GOT3 (cell line): ENCODE measurements at regions not wholly inside any gene's neighbourhood (a gene's known extent, or its start where the extent isn't known, plus 50 kb on each side); places are given as distances from the start of the nearest gene placed in this dataset.

ENCODE experiments used
- DNase-seq: peaks from one replicate; lab custom pipeline; 2025; ENCODE audit warnings: mixed read lengths; lab: John Stamatoyannopoulos, UW

DNA sequence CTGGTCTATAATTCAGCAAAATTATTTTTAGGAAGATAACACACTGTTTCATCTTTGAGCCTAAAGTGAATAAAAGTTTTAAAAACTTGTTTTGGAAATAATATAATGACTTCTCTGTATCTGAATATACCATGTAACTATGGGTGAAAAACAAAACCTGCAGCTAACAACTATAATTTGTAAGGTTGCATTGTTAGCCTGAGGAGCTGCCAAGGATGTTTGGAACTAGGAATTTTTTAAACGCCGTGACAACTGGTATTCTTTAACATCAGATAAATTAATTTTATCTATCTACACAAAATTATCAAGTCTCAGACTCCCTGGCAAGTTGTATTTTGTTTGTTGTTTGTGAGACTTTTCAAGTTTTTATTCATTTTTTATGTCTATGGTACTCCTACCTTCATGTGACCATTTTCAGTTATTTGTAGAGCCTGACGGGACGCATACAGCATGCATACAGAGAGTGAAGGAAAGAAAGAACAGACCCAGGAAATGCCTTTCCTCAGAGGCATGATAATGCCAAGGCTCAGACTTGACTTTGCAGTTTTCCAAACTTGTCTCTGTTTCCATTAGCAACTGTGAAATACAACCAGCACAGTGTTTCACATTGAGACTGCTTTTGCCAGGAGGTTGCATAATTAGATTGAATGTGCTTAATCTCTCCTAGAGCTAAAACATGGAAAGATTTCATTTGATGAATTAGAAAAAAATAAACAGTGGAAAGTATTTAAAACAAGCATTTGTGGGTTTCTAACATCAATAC is 60.8 kb upstream of the ARHGEF26 start:
- no peak for DNase-seq

DNA sequence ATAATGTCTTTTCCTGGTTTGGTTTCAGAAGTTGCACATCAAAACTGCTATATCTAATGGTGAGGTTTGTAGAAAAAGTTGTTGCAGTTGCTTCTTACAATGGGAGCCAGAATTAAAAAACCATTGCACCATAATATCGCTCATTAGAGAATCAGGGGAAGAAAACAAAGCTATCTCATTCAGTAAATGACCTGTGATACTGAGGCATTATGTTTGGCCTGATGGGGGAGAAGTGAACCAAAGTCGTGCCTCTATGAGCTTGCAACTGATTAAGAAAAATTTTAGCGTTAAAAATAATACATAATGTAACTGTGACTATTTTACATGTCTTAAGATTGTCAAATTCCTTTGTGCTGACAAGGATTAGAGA is 60.2 kb upstream of the ARHGEF26 start:
- no peak for DNase-seq

DNA sequence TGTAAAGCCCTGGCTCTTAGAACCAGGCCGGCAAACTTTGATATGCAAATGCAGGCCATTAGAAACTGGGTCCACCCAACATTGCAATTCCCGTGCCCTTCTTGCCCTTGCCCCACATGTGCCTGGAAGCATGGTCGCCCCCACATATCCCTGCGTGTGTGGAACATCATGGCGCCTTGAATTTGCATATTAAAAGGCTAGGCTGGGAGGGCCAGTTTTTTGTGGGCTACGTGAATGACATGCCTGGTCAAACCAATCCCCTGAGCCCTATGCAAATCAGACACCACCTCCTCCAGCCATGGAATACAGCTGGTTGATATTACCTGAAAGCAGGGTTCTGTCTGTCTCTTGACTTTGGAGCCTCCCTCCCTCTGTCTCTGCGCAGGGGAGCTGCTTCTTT is 58.7 kb upstream of the ARHGEF26 start:
- DNase-seq = no peak

DNA sequence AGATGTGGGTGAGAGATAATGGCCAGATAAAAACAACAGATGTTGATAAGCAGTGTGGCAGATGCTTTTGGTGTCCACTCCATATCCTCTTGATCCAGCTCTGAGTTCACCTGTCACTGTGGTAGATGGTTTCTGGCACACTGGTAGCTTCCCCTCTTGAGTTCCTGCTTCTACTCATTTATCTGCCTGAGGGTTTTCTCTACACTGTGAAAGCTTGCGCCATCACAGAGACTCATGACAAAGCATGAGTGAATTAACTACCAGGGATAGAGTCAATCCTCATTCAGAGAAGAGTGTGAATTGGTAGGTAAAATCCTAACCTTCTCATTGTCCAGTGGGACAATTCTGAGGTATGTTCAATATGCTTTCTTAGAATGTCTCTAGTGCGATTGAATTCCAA is 50.0 kb upstream of the ARHGEF26 start:
- no peak for DNase-seq
